GM21423 (cell line): ENCODE measurements at regions not wholly inside any gene's neighbourhood (a gene's known extent, or its start where the extent isn't known, plus 50 kb on each side); places are given as distances from the start of the nearest gene placed in this dataset.

Experiments
- ATAC-seq: cut with Tn5 transposase; IDR thresholded peaks from one replicate; pipeline ENCODE4 v1.9.1; 2021; ENCODE audit warnings: mild to moderate bottlenecking, moderate library complexity; ENCODE audit not compliant: unreplicated experiment

DNA sequence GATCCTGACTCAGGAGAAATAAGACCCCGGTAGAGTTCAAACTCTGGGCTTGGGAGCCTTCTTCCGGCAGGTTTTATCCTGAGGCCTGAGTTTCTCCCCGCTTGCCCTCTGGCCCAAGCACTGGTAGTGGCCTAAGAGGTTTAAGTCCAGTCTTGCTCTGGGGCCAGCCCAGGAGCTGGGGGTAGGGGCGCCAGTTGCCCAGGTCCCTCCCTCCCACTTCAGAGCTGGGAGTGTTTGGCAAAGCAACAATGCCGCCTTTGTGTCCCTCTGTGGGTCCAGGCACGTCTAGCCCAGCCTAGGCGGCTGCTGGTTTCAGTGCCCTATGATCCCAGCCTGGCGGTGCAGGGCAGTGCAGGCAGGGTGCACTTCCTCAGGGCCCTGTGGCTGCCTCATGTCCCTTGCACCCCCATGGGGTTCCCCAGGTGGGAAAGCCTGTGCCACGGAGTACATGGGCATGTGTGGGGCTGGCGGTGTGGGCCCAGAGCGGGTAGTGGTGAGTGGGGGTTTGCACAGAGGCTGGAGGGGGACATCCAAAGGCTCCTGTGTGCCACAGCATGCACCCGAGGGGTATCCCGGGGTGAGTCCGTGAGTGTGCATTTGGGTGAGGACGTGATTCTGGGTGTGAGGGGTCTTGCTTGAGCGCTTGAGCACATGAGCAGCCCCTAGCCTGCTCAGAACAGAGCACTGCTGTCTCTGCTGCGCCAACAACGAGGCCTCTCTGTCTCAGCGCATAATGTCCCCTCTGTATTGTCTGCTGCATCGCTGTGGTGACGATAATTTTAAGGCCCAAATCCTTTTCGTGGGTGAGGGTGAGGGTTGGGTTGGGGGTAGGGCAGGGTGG lies 61.7 kb upstream of the PSD2 start:
- no peak for ATAC-seq

- ATAC-seq, result no peak
Measured at GRCh38 chr5:139734539-139734916, 61.1 kb upstream of the PSD2 start.

GRCh38 chr5:139738193-139739149 lies 57.1 kb upstream of the PSD2 start:
- ATAC-seq, result no peak

DNA sequence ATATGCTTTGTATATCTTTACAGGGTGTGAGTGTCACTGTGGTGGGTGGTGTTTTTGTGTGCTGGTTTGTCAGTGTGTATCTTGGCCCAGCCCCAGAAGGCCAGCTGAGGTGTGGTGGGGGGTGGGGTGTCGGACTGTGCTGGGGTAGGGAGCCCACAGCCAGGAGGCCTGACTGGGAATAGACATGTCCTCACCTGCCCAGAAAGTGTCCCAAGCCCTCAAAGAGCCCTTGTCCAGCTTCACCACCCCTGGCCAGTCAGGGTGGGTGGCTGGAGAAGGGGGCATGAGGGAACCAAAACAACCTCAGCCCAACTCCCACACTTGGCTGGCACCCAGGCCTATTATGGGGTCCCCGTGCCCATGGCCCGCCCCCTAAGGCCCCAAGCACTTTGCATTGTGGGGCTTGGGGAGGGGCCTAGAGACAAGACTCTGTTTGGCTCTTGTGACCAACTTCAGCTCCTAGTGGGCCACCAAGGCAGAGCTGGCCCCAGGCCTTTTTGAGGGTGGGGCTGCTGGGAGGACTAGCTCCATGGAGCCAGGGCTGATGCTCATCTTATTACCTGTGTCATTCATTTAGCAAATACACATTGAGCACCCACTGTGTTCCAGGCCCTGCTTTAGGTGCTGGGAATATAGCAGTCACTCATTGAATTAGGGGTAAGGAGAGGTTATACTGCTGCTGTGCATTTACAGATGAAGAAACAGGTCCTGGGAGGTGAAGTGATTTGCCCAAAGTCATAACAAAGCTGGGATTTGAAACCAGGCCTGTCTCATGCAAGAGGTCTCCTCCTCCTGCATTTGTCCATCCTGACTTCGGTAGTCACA lies 56.2 kb upstream of the PSD2 start:
- ATAC-seq, result no peak

DNA sequence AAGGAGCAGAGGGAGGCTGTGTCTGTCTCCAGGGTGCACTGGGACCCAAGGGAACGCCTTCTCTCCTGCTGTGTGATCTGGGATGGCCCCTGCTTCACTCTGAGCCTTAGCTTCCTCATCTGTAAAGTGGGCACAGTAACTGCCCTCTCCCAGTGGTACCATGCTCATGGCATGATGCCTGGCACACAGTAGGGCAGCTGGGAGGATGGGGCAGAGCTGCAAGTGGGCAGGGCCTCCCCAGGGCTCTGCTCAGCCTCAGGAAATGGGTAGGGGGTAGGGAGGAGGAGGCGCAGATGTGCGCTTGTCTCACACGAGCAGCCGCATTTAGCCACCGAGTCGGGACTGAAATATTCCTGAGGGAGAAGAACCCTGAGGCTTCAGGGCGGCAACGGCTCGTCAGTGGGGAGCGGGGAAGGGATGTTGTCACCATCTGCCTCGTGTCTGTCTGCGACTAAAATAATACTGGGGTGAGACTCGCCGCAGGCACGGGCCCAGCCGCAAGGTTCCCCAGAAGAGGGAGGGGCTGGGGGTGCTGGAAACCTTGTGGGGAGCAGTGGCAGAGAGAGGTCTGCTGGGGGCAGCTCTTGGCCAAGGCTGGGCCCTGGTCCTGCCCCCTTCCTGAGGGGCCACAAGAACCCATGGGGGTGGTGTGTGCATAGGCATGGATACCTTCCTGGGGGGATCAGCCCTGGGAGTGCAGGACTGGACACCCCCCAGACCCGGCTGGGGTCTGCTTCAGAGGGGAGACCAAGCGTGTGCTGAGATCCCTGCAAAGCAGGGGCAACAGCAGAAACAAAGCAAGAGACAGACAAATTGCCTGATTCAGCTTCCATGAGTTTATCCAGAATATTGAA lies 55.2 kb upstream of the PSD2 start:
- no peak for ATAC-seq

DNA sequence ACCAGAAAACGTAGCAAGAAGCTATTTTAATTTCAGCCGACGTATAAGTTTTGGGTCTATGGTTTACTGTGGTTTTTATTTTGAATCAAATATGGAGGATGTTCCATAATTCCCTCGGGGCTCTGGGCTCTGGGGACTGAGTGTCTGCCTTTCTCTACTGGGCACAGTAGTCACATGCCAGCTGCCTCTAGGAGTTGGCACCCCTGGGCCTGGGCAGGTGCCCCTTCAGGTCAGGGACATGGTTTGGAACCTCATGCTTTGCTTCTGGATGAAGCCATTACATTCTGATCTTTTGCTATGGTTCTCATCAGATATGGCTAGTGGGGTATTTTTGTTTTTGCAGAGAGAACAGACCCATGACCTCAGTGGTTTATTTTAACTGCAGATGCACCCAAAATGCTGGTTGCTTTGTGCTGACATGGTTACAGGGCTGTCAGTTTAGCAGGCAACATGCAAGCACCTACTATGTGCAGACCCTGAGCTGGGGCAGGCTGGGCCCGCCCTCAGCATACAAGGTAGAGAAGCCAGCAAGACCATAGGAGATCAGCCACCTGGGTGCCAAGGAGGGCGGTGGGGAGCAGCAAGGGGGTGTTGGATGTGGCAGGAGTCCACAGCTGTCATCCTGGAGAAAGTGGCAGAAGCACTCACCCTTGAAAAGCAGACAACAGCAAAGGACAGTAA lies 54.5 kb upstream of the PSD2 start:
- ATAC-seq, result no peak

DNA sequence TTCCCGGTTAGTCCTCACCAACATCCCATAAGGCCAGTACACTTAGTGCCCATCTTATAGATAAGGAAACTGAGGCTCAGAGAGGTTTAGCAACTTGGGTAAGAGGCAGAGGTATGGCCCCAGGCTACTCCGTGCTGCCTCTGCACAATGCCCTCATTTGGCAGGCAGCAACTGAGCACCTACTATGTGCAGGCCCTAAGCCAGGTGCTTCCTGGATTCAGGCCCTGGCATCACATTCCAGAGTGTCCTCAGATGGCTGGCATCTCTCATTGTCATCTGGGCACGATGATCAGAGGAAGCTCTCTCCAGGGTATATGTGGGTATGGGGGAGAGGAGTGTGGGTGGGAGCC lies 53.8 kb upstream of the PSD2 start:
- ATAC-seq, result no peak

GRCh38 chr5:139742173-139742903 lies 53.3 kb upstream of the PSD2 start:
- no peak for ATAC-seq

DNA sequence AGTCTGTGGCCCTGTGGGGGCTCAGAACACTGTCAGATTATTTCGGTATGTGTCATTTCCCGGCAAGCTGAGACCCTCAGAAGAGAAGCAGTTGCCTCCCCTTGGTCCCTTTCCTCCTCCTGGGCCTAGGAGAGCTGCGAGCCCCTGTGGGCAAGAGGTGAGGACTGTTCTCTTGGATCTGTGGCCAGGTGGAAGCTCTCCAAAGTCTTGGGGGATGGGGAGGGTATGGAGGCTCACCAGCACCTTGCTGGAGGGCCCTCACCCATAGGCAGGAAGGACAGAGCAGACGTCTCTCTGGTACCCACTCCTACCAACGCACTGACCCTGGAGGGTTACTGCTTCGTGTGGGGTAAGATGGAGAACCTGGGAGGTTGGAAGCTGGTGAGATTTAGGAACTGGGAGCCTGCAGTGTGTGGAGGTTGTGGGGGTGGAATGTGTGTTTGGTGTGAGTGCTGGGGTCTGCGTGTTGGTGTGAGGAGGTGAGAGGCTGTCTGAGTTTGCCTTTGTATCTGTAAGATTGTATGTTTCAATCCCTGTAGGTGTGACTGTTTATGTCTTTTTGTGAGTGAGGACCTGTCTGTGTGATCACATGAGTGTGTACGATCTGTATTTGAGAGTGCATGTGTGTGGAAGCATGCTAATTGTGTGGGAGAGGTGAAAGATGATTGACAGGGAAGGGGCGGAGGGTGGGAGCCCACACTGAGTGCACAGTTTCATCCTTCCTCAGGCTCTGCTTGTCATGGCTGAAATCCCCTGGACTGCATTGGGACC lies 52.4 kb upstream of the PSD2 start:
- no peak for ATAC-seq

DNA sequence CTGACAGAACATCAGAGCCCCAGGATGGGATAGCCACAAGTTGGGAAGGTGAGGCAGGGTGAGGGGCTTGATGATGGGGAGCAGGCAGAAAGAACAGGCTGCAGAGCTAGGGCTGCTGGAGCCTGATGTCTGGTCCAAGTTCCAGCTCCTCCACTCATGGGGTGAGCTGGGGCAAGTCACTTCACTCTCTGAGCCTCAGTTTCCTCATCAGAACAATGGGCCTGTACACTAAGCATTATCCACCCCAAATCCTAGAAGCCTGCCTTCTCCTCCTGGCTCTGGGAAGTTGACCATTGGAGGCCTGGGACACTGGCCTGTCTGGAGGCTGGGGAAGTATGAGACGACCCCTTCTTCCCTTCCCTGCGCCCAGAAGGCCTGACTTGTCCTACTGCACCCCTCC lies 51.8 kb upstream of the PSD2 start:
- ATAC-seq, result no peak

DNA sequence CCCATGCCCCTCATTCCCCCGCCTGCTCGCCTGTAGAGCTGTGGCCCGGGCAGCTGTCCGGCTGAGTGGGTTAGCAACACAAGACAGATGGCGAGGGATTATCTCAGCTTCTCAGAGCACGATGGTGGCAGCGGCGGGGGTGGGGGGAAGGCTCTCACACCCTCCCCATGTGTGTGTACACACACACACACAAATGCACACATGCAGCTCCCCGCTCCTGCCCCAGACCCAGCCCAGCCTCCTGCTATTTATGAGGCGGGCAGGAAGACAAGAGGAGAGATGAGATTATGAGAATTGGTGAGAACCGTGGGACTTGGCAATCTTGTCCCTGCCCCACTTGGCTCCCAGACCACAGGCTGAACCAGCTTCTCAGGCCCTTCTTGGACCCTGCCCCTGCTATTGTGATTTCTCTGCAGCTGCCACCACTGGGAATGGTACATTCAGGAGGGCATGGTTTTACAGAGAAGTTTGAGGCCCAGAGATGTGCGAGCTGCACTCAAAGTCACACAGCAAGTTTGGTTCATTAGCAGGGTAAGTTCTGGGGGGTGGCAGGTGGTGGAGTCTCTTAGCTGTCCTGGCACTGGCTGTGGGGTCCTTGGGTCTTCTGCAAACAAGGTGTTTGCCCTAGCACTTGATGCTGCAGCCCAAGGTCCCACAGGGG lies 51.0 kb upstream of the PSD2 start:
- no peak for ATAC-seq

GRCh38 chr5:139745132-139745799 lies 50.3 kb upstream of the PSD2 start:
- no peak for ATAC-seq

DNA sequence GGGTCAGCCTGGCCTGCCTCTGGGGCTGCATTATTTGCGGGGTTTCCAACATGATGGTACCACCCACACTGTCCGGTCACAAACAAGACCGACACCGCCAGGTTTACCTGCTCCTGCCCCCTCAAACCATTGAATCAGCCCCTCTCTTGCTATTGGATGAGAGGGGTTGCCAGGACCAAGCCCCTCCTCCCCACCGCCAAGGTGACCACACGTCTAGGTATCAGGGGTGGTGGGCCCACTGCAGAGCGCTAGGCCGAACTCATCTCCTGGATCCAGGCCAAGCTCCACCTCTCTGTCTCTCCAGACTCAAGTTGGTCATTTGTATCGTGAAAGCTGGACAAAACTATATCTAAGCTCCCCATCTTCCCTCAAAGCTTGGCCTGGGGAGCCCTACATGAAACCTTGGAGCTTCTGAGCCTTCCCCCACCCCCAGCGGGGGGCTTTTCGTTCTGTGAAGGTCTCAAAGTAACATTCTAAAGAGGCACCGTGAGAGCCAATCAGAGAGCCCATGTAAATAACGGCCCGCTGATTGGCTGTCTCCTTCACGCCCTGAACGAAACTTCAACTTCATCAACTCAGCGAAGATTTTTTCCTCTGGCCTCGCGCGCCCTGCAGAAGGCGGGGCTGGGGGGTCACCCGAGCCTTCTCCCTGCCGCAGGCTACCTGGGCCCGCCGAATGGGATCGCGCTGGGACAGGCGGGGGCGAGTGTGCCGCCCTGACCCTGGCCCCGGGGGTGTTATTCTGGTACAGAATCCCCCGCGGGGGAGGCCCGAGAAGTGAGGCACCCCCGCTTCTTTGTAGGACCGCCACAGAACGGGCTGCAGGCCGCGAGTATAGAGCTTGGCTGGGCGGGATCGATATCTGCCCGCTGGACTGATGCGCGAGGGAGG lies 49.6 kb upstream of the PSD2 start:
- ATAC-seq, result peak; percentile 31
